NB4 (cell line): ENCODE measurements at regions not wholly inside any gene's neighbourhood (a gene's known extent, or its start where the extent isn't known, plus 50 kb on each side); places are given as distances from the start of the nearest gene placed in this dataset.

Experiments
- CTCF ChIP-seq: IDR thresholded peaks from one replicate; pipeline ENCODE4 v1.5.1; 2012; ENCODE audit warnings: low read depth, low read length
- POLR2A ChIP-seq: IDR thresholded peaks from 2 replicates; pipeline ENCODE4 v1.6.1; 2011; ENCODE audit warnings: mild to moderate bottlenecking; ENCODE audit not compliant: insufficient read length; ENCODE audit errors: extremely low read depth

- TF ChIP-seq CTCF (no peak), POLR2A (no peak)
Observed at GRCh38 chr15:29618586-29618985, 203.7 kb downstream of the TJP1 start.
